IMR-90 (cell line): ENCODE measurements at regions not wholly inside any gene's neighbourhood (a gene's known extent, or its start where the extent isn't known, plus 50 kb on each side); places are given as distances from the start of the nearest gene placed in this dataset.

ENCODE experiments used
- POLR2A ChIP-seq: IDR thresholded peaks from 2 replicates; pipeline ENCODE4 v1.6.1; 2012; ENCODE audit warnings: mild to moderate bottlenecking, low read depth, low read length
- RAD21 ChIP-seq: IDR thresholded peaks from 2 replicates; pipeline ENCODE4 v1.6.1; 2012; ENCODE audit warnings: low read length, improper control_type of control experiment
- TF ChIP-seq, protein P1 (sequence below): conservative IDR thresholded peaks from 2 replicates; pipeline ENCODE4 v1.5.1; 2012; ENCODE audit warnings: mild to moderate bottlenecking, low read depth, low read length, improper control_type of control experiment

DNA sequence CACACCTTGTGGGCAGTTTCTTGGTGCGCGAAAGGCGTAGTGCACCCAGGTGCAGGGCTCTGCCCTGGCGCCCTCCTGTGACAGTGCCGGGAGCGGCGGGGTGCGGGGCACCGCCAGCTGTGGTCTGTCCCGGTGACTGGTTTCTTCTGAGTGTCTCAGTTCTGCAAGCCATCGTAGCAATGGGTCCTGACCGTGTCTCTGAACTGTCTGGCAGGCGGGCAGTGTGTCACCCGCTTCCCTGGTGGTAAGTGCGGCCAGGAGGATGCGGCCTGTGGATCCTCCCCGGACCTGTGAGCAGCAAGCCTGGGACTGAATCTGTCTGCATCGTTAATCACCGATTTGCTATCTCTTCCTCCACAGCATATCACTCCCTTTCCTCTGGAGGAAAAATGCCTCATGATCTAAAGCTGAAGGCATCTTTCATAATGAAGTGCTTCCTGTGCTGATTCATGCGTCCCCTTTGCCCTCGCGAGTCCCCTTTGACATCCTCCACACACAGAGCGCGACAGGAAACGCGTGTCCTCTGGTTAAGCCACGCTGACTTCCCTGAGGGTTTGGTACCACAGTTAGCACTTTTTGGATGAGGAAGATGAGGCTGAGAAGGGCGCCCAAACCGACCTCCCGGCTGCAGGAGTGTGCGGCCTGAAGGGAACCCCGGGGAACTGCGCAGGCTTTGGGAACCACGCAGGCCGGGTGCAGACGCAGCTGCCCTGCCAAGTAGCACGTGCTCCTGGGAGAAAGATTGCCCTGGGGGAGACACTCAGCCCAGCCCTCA, 416.0 kb upstream of the HS6ST1 start:
- TF ChIP-seq, protein P1, sequence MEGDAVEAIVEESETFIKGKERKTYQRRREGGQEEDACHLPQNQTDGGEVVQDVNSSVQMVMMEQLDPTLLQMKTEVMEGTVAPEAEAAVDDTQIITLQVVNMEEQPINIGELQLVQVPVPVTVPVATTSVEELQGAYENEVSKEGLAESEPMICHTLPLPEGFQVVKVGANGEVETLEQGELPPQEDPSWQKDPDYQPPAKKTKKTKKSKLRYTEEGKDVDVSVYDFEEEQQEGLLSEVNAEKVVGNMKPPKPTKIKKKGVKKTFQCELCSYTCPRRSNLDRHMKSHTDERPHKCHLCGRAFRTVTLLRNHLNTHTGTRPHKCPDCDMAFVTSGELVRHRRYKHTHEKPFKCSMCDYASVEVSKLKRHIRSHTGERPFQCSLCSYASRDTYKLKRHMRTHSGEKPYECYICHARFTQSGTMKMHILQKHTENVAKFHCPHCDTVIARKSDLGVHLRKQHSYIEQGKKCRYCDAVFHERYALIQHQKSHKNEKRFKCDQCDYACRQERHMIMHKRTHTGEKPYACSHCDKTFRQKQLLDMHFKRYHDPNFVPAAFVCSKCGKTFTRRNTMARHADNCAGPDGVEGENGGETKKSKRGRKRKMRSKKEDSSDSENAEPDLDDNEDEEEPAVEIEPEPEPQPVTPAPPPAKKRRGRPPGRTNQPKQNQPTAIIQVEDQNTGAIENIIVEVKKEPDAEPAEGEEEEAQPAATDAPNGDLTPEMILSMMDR: no peak
- TF ChIP-seq RAD21 (no peak), POLR2A (no peak)
